BLaER1 (cell line): ENCODE measurements at regions not wholly inside any gene's neighbourhood (a gene's known extent, or its start where the extent isn't known, plus 50 kb on each side); places are given as distances from the start of the nearest gene placed in this dataset.

Experiments used
- H3K27ac ChIP-seq: shearing (Covaris generic); formaldehyde crosslinking; 2 replicates; pipeline ENCODE4 v1.8.1; 2022
- H3K27me3 ChIP-seq: shearing (Covaris generic); formaldehyde crosslinking; 2 replicates; pipeline ENCODE4 v1.8.1; 2022
- H3K36me3 ChIP-seq: shearing (Covaris generic); formaldehyde crosslinking; 2 replicates; pipeline ENCODE4 v1.8.1; 2022
- H3K4me1 ChIP-seq: shearing (Covaris generic); formaldehyde crosslinking; 2 replicates; pipeline ENCODE4 v1.8.1; 2022
- H3K4me2 ChIP-seq: shearing (Covaris generic); formaldehyde crosslinking; 2 replicates; pipeline ENCODE4 v1.8.1; 2022
- H3K4me3 ChIP-seq: shearing (Covaris generic); formaldehyde crosslinking; 2 replicates; pipeline ENCODE4 v1.8.1; 2022
- H3K9ac ChIP-seq: shearing (Covaris generic); formaldehyde crosslinking; 2 replicates; pipeline ENCODE4 v1.8.1; 2022
- H3K9me3 ChIP-seq: shearing (Covaris generic); formaldehyde crosslinking; 2 replicates; pipeline ENCODE4 v1.8.1; 2022
- H4K20me1 ChIP-seq: shearing (Covaris generic); formaldehyde crosslinking; 2 replicates; pipeline ENCODE4 v1.8.1; 2022
- Cebpa-rat ChIP-seq: shearing (Covaris generic); IDR thresholded peaks from 2 replicates; pipeline ENCODE4 v1.8.1; 2022

GRCh38 chr10:85430991-85431390 is 935.6 kb downstream of the GRID1 start:
- H3K27me3 ChIP-seq: no peaks in the 10 kb centered on the region
- no peaks in the 10 kb centered on the region for H4K20me1 ChIP-seq
- H3K27ac ChIP-seq: no peak overlapping the region
- no peak overlapping the region for H3K4me3 ChIP-seq
- no peak overlapping the region for H3K9ac ChIP-seq
- H3K36me3 ChIP-seq: no peaks in the 10 kb centered on the region
- H3K4me1 ChIP-seq: no peaks in the 10 kb centered on the region
- H3K9me3 ChIP-seq: no peaks in the 10 kb centered on the region
- no peak overlapping the region for H3K4me2 ChIP-seq
- no peak for TF ChIP-seq Cebpa-rat

GRCh38 chr10:85433248-85433647 is 933.3 kb downstream of the GRID1 start:
- no peaks in the 10 kb centered on the region for H3K9me3 ChIP-seq
- H3K36me3 ChIP-seq: no peaks in the 10 kb centered on the region
- H3K27me3 ChIP-seq: no peaks in the 10 kb centered on the region
- TF ChIP-seq Cebpa-rat: no peak
- H3K4me3 ChIP-seq: no peak overlapping the region
- no peaks in the 10 kb centered on the region for H3K4me1 ChIP-seq
- no peak overlapping the region for H3K27ac ChIP-seq
- no peak overlapping the region for H3K9ac ChIP-seq
- H4K20me1 ChIP-seq: no peaks in the 10 kb centered on the region
- no peak overlapping the region for H3K4me2 ChIP-seq

GRCh38 chr10:85444868-85445267 is 921.7 kb downstream of the GRID1 start:
- Histone ChIP-seq H3K4me2 (no peak overlapping the region), H4K20me1 (no peaks in the 10 kb centered on the region), H3K9ac (no peak overlapping the region), H3K27ac (no peak overlapping the region), H3K36me3 (no peaks in the 10 kb centered on the region), H3K9me3 (no peaks in the 10 kb centered on the region), H3K27me3 (no peaks in the 10 kb centered on the region), H3K4me3 (no peak overlapping the region), H3K4me1 (no peaks in the 10 kb centered on the region)
- TF ChIP-seq Cebpa-rat: no peak

- Histone ChIP-seq H3K4me3 (no peak overlapping the region), H3K27me3 (no peaks in the 10 kb centered on the region), H3K36me3 (no peaks in the 10 kb centered on the region), H3K9me3 (no peaks in the 10 kb centered on the region), H3K4me1 (no peaks in the 10 kb centered on the region), H4K20me1 (no peaks in the 10 kb centered on the region), H3K4me2 (no peak overlapping the region), H3K27ac (no peak overlapping the region), H3K9ac (no peak overlapping the region)
- TF ChIP-seq Cebpa-rat: no peak
Measured at GRCh38 chr10:85445702-85446101, 920.9 kb downstream of the GRID1 start.

- Histone ChIP-seq H3K27me3 (no peaks in the 10 kb centered on the region), H3K9ac (no peak overlapping the region), H3K36me3 (no peaks in the 10 kb centered on the region), H3K9me3 (no peaks in the 10 kb centered on the region), H3K4me1 (no peaks in the 10 kb centered on the region), H3K27ac (no peak overlapping the region), H4K20me1 (no peaks in the 10 kb centered on the region), H3K4me3 (no peak overlapping the region), H3K4me2 (no peak overlapping the region)
- TF ChIP-seq Cebpa-rat: no peak
Measured at GRCh38 chr10:85446827-85447226, 919.8 kb downstream of the GRID1 start.

- no peaks in the 10 kb centered on the region for H4K20me1 ChIP-seq
- no peak overlapping the region for H3K27ac ChIP-seq
- no peak for TF ChIP-seq Cebpa-rat
- no peaks in the 10 kb centered on the region for H3K27me3 ChIP-seq
- H3K9me3 ChIP-seq: no peaks in the 10 kb centered on the region
- no peak overlapping the region for H3K4me3 ChIP-seq
- no peaks in the 10 kb centered on the region for H3K4me1 ChIP-seq
- H3K36me3 ChIP-seq: no peaks in the 10 kb centered on the region
- H3K4me2 ChIP-seq: no peak overlapping the region
- no peak overlapping the region for H3K9ac ChIP-seq
Measured at GRCh38 chr10:85447690-85448089, 918.9 kb downstream of the GRID1 start.

GRCh38 chr10:85448716-85449115 is 917.9 kb downstream of the GRID1 start:
- H3K4me2 ChIP-seq: no peak overlapping the region
- H3K9ac ChIP-seq: no peak overlapping the region
- no peak overlapping the region for H3K27ac ChIP-seq
- H3K36me3 ChIP-seq: no peaks in the 10 kb centered on the region
- no peak for TF ChIP-seq Cebpa-rat
- H3K9me3 ChIP-seq: no peaks in the 10 kb centered on the region
- no peaks in the 10 kb centered on the region for H4K20me1 ChIP-seq
- H3K4me1 ChIP-seq: no peaks in the 10 kb centered on the region
- H3K27me3 ChIP-seq: no peaks in the 10 kb centered on the region
- no peak overlapping the region for H3K4me3 ChIP-seq

GRCh38 chr10:85454386-85454785 is 912.2 kb downstream of the GRID1 start:
- Histone ChIP-seq H4K20me1 (no peaks in the 10 kb centered on the region), H3K27ac (no peak overlapping the region), H3K9ac (no peak overlapping the region), H3K9me3 (no peaks in the 10 kb centered on the region), H3K4me1 (no peaks in the 10 kb centered on the region), H3K27me3 (no peaks in the 10 kb centered on the region), H3K36me3 (no peaks in the 10 kb centered on the region), H3K4me3 (no peak overlapping the region), H3K4me2 (no peak overlapping the region)
- TF ChIP-seq Cebpa-rat: no peak

- no peak overlapping the region for H3K4me2 ChIP-seq
- no peaks in the 10 kb centered on the region for H3K4me1 ChIP-seq
- H3K9me3 ChIP-seq: no peaks in the 10 kb centered on the region
- H3K9ac ChIP-seq: no peak overlapping the region
- no peak for TF ChIP-seq Cebpa-rat
- no peak overlapping the region for H3K27ac ChIP-seq
- H4K20me1 ChIP-seq: no peaks in the 10 kb centered on the region
- no peak overlapping the region for H3K4me3 ChIP-seq
- H3K36me3 ChIP-seq: no peaks in the 10 kb centered on the region
- H3K27me3 ChIP-seq: no peaks in the 10 kb centered on the region
Measured at GRCh38 chr10:85457191-85457590, 909.4 kb downstream of the GRID1 start.

GRCh38 chr10:85458324-85458723 is 908.3 kb downstream of the GRID1 start:
- H4K20me1 ChIP-seq: no peaks in the 10 kb centered on the region
- H3K4me2 ChIP-seq: no peak overlapping the region
- H3K27me3 ChIP-seq: no peaks in the 10 kb centered on the region
- H3K4me3 ChIP-seq: no peak overlapping the region
- no peak overlapping the region for H3K27ac ChIP-seq
- no peaks in the 10 kb centered on the region for H3K9me3 ChIP-seq
- no peak for TF ChIP-seq Cebpa-rat
- H3K36me3 ChIP-seq: no peaks in the 10 kb centered on the region
- no peaks in the 10 kb centered on the region for H3K4me1 ChIP-seq
- no peak overlapping the region for H3K9ac ChIP-seq

- Histone ChIP-seq H3K4me1 (no peaks in the 10 kb centered on the region), H3K9ac (no peak overlapping the region), H3K36me3 (no peaks in the 10 kb centered on the region), H3K9me3 (no peaks in the 10 kb centered on the region), H3K4me2 (no peak overlapping the region), H3K27ac (no peak overlapping the region), H3K27me3 (no peaks in the 10 kb centered on the region), H4K20me1 (no peaks in the 10 kb centered on the region), H3K4me3 (no peak overlapping the region)
- no peak for TF ChIP-seq Cebpa-rat
Measured at GRCh38 chr10:85459906-85460305, 906.7 kb downstream of the GRID1 start.
